ENCODE measurements at regions not wholly inside any gene's neighbourhood (a gene's known extent, or its start where the extent isn't known, plus 50 kb on each side); places are given as distances from the start of the nearest gene placed in this dataset.

DNA sequence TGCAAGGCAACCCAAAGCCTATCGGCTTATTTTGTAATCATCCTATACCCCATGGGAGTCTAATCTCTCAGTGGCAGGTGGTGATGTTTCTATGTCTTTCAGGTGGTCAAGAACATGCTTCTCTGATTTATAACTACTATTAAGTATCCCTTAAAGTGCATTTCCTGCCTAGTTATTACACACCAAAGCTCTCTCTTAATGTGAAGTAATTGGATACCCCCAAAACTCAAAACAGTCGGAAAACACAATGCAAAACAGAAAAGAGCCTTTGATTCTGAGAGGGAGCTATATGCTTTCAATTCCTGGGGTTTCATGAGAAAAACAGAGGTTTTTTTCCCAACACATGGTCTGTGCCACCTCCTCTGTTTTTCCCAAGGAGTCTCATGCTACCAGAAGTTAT is 416.4 kb downstream of the CSNK1G3 start:
- DNase-seq (ENCODE audit: low spot score) = no peak
- Histone ChIP-seq H3K27ac (no peak overlapping the region), H3K4me3 (no peak overlapping the region)
- TF ChIP-seq, protein P1, sequence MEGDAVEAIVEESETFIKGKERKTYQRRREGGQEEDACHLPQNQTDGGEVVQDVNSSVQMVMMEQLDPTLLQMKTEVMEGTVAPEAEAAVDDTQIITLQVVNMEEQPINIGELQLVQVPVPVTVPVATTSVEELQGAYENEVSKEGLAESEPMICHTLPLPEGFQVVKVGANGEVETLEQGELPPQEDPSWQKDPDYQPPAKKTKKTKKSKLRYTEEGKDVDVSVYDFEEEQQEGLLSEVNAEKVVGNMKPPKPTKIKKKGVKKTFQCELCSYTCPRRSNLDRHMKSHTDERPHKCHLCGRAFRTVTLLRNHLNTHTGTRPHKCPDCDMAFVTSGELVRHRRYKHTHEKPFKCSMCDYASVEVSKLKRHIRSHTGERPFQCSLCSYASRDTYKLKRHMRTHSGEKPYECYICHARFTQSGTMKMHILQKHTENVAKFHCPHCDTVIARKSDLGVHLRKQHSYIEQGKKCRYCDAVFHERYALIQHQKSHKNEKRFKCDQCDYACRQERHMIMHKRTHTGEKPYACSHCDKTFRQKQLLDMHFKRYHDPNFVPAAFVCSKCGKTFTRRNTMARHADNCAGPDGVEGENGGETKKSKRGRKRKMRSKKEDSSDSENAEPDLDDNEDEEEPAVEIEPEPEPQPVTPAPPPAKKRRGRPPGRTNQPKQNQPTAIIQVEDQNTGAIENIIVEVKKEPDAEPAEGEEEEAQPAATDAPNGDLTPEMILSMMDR (IDR thresholded peaks at IDR 0.05) = no peak

DNA sequence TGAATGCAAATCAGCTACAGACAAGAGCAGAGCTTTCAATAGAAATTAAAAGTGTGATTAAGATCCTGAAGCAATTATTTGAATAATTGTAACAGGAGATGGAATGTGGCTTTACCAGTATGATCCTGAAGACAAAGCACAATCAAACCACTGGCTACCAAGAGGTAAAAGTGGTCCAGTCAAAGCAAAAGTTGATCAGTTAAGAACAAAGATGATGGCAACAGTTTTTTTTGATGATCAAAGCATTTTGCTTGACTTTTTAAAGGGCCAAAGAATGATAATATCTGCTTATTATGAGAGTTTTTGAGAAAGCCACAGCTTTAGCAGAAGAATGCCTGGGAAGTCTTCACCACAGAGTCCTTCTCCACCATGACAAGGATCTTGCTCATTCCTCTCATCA is 409.2 kb downstream of the CSNK1G3 start:
- Histone ChIP-seq H3K4me3 (no peak overlapping the region), H3K27ac (no peak overlapping the region)
- no peak for DNase-seq (ENCODE audit: low spot score)
- TF ChIP-seq, protein P1 (IDR thresholded peaks at IDR 0.05) = no peak

DNA sequence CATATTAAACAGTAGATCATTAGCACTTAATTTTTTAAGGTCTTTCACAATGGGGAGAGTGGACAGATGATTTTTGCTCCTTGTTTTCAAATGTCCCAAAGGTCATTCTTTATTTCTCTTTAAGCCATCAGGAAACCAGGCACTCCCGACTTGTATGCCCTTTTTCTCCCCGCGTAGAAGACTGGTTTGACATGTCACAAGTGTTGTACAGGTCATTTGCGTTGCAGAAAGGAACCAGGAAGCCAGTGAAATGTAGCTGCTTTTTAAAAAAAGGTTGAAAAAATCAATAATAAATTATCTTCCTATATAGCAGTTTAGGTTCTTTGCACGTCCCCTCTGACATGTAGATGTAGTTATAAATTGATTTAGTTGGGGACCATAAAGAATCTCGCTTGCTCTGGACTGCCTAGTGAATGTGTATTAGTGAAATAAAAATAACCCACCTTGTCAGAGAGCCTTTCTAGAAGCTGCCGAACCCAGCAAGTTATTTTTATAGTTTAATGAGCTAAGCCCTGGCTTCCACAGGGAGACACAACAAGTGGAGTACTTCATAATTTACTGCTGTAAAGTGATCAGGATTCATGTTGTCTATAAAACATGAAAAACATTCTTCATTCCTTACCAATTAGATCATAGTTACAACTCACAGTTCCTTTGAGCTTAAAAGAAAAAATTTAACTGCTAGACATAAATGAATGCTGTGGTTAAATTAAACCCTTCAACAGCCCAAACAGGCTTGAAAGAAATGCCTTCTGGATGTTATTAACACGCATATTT is 404.6 kb downstream of the CSNK1G3 start:
- no peak for DNase-seq (ENCODE audit: low spot score)
- Histone ChIP-seq H3K27ac (no peak overlapping the region), H3K4me3 (no peak overlapping the region)
- TF ChIP-seq, protein P1 (IDR thresholded peaks at IDR 0.05) = no peak

DNA sequence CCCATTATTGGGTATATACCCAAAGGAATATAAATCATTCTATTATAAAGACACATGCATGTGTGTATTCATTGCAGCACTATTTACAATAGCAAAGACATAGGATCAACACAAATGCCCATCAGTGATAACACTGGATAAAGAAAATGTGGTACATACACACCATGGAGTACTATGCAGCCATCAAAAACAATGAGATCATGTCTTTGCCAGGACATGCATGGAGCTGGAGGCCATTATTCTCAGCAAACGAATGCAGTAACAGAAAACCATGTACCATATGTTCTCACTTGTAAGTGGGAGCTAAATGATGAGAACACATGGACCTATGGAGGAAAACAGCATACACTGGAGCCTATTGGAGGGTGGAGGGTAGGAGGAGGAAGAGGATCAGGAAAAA is 402.4 kb downstream of the CSNK1G3 start:
- no peak overlapping the region for H3K27ac ChIP-seq
- no peak overlapping the region for H3K4me3 ChIP-seq
- TF ChIP-seq, protein P1 (IDR thresholded peaks at IDR 0.05) = no peak
- no peak for DNase-seq (ENCODE audit: low spot score)

DNA sequence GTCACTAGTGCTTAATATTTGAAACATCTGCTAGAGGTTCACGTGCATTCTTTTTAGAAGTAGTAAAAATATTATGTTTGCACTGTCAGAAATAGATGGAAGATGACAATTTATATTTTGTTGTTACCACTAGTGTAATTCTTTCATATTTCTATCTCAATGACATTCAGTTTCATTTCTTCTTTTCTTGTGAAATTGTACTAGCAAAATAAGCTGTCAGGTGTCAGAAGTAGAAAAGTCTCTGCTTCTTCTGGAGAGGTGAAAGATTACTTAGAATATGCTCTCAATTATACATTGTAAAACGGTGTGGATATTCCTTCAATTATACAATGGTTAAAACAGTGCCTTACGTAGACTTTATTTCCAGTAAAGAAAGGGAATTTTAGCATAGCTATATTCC is 395.4 kb downstream of the CSNK1G3 start:
- Histone ChIP-seq H3K4me3 (no peak overlapping the region), H3K27ac (no peak overlapping the region)
- no peak for DNase-seq (ENCODE audit: low spot score)
- TF ChIP-seq, protein P1 (IDR thresholded peaks at IDR 0.05) = no peak

DNA sequence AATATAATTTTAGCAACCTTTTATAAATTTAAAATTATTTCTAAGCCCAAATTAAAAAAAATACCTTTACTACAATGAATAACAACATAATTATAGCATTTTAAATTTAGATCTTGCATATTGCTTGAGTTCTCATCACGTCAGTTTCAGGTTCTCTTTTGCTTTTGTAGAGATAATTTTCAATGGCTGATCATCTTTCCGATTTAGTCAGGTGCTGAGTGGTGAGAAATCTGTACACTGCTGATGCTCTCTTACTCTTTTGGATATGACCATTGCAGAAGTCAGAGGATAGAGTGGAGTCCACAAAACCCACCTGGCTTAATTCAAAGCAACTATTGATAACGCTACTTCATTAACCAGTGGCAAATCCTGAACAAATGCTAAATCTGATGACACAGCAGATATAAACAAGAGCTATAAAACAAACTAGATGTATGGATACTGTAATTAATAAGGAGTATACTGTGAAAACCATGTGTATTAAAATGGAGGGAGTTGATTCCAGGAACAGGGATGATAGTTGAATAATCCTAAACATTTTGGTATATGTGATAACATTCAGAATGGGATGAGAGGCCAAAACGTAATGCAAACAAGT is 394.8 kb downstream of the CSNK1G3 start:
- Histone ChIP-seq H3K4me3 (no peak overlapping the region), H3K27ac (no peak overlapping the region)
- TF ChIP-seq, protein P1 (IDR thresholded peaks at IDR 0.05) = no peak
- DNase-seq (ENCODE audit: low spot score) = no peak

DNA sequence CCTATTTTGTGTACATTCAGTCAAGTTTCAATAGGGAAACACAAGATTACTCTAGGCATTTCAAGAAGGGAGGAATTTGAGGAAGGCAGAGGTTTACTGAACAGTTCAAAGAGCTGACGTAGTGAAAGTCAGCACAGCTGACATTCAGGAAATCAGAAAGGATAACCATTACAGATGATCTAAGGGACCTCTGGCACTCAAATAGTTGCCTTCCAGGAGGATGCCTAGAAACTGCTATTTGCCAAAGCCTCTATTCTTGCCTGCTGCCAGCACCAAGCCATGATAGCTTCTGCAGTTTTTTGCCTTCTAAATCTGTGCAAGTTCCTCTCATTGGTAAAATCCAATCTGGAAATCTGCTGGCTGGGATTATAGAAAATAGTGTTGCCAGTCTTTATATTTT is 373.1 kb downstream of the CSNK1G3 start:
- no peak for DNase-seq (ENCODE audit: low spot score)

More for the DNA sequence above, 373.1 kb downstream of the CSNK1G3 start:
- H3K27ac ChIP-seq = no peak overlapping the region
- TF ChIP-seq, protein P1 (IDR thresholded peaks at IDR 0.05) = no peak
- H3K4me3 ChIP-seq = no peak overlapping the region
